GM20000 (cell line): ENCODE measurements at regions not wholly inside any gene's neighbourhood (a gene's known extent, or its start where the extent isn't known, plus 50 kb on each side); places are given as distances from the start of the nearest gene placed in this dataset.
"Not testable (repeated sequence)": the region's sequence is repeated elsewhere in the genome, so short reads cannot be mapped to it uniquely, and the experiment has no call there.

ENCODE experiments used
- DNase-seq: peaks from one replicate; pipeline ENCODE4 v3.0.0; 2012; ENCODE audit warnings: low spot score
- CTCF ChIP-seq: IDR thresholded peaks from 2 replicates; pipeline ENCODE4 v1.5.1; 2012; ENCODE audit warnings: mild to moderate bottlenecking, control low read depth; ENCODE audit errors: extremely low read depth, missing control alignments

GRCh38 chrX:55160685-55161552 is 59.2 kb upstream of the PAGE5 start:
- TF ChIP-seq CTCF, result no peak
- DNase-seq, result peak; percentile 64

GRCh38 chrX:55161581-55161980 is 58.6 kb upstream of the PAGE5 start:
- no peak for DNase-seq
- TF ChIP-seq CTCF, result no peak

- no peak for TF ChIP-seq CTCF
- no peak for DNase-seq
Measured at GRCh38 chrX:55163171-55163570, 57.0 kb upstream of the PAGE5 start.

- DNase-seq, result not testable (repeated sequence)
Measured at GRCh38 chrX:55165026-55165425, 55.1 kb upstream of the PAGE5 start.

- no peak for DNase-seq
- no peak for TF ChIP-seq CTCF
Measured at GRCh38 chrX:55167124-55167803, 52.9 kb upstream of the PAGE5 start.

DNA sequence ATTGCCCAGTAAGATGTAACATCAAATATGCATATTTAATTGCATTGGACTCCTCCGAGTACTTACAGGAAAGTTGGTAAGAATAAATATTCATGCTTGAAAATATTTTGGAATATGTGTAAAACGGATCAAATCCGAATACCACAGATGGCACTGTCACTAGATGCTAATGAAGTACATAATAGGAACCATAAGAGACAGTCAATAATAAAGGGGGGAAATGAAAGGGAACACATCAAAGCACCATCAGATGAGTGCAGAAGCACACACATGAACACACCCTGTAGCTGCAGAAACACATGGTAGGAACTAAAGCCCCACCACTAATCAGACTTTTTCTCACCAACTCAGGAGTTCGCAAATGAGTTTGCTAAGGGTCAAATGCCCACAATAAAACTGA is 52.2 kb upstream of the PAGE5 start:
- no peak for DNase-seq
- TF ChIP-seq CTCF, result no peak

DNA sequence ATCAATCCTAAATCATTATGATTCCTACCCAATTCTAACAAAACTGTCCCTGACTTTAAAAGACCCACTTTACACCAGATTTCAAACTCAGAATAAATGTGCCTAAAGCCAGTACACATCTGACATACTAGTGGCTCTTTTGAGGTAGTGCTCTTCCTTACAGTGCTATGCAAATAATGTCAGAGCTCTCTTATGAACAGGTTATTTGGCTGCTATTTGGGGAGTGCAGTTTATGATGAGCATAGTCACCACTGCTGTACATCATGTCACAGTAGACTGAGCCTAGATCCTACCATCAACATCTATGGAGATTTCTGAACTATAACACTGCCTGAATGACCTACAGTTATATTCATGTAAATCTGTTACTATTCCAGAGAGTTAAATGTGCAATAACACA is 50.4 kb upstream of the PAGE5 start:
- DNase-seq, result no peak
- no peak for TF ChIP-seq CTCF
